Skeletal muscle satellite cell (primary cell): ENCODE measurements at regions not wholly inside any gene's neighbourhood (a gene's known extent, or its start where the extent isn't known, plus 50 kb on each side); places are given as distances from the start of the nearest gene placed in this dataset.

Experiments used
- H3K27me3 ChIP-seq: 2 replicates; pipeline ENCODE4 v1.7.0; 2013; ENCODE audit warnings: low read length; ENCODE audit not compliant: control insufficient read depth, insufficient read depth
- H3K36me3 ChIP-seq: 2 replicates; pipeline ENCODE4 v1.7.0; 2013; ENCODE audit warnings: mild to moderate bottlenecking, control low read depth, low read length; ENCODE audit not compliant: insufficient read depth
- H3K4me1 ChIP-seq: 2 replicates; pipeline ENCODE4 v1.7.0; 2013; ENCODE audit warnings: low read length; ENCODE audit not compliant: control insufficient read depth, insufficient read depth
- H3K4me2 ChIP-seq: 2 replicates; pipeline ENCODE4 v1.7.0; 2013; ENCODE audit warnings: mild to moderate bottlenecking, low read length
- H3K4me3 ChIP-seq: 2 replicates; pipeline ENCODE4 v1.7.0; 2013; ENCODE audit warnings: low read length
- H3K9ac ChIP-seq: 2 replicates; pipeline ENCODE4 v1.7.0; 2013; ENCODE audit warnings: mild to moderate bottlenecking, low read depth, low read length, moderate library complexity
- H3K9me3 ChIP-seq: replicated peaks from 2 replicates; pipeline ENCODE4 v1.7.0; 2013; ENCODE audit warnings: mild to moderate bottlenecking, control low read depth, low read length

GRCh38 chr5:175207321-175208040 is 236.5 kb downstream of the DRD1 start:
- no peak overlapping the region for H3K4me2 ChIP-seq
- no peak overlapping the region for H3K4me3 ChIP-seq
- no peaks in the 10 kb centered on the region for H3K4me1 ChIP-seq
- H3K9me3 ChIP-seq, result no peaks in the 10 kb centered on the region
- H3K9ac ChIP-seq, result no peak overlapping the region
- peaks cover 5% of the 10 kb centered on the region for H3K27me3 ChIP-seq
- H3K36me3 ChIP-seq, result no peaks in the 10 kb centered on the region

- Histone ChIP-seq H3K9me3 (no peaks in the 10 kb centered on the region), H3K27me3 (peaks cover 5% of the 10 kb centered on the region), H3K4me2 (no peak overlapping the region), H3K4me3 (no peak overlapping the region), H3K36me3 (no peaks in the 10 kb centered on the region), H3K4me1 (no peaks in the 10 kb centered on the region), H3K9ac (no peak overlapping the region)
Measured at GRCh38 chr5:175206669-175207068, 237.3 kb downstream of the DRD1 start.

DNA sequence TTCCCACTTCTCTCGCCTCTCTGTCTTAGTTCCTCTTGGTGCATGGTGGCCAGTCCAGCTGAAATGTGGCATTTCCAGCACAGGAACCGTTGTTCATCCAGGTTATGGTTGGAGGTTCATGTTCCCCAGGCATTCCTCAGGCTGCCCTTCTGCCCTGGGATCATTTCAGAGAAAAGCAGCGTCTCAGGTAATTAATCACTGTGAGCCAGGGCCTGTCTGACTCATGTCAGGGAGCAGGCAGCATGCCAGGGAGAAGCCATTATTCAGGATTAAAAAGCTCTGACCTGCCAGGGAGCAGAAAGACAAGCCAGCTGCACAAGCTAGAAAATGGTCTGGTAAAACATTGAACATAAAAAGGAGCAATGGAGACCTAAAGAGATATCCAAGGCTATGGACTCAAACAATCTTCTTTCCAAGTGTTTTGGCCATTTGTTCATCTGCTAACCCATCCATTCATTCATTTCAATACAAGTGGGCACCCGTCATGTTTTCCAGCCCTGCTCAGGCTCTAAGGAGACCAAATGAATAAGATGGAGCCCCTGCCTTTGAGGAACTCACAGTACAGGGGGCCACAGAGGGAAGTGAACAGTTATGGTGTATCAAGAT is 241.4 kb downstream of the DRD1 start:
- H3K9ac ChIP-seq, result no peak overlapping the region
- H3K9me3 ChIP-seq, result no peaks in the 10 kb centered on the region
- no peak overlapping the region for H3K4me3 ChIP-seq
- H3K27me3 ChIP-seq, result peaks cover 5% of the 10 kb centered on the region
- H3K4me1 ChIP-seq, result no peaks in the 10 kb centered on the region
- H3K36me3 ChIP-seq, result no peaks in the 10 kb centered on the region
- H3K4me2 ChIP-seq, result no peak overlapping the region

DNA sequence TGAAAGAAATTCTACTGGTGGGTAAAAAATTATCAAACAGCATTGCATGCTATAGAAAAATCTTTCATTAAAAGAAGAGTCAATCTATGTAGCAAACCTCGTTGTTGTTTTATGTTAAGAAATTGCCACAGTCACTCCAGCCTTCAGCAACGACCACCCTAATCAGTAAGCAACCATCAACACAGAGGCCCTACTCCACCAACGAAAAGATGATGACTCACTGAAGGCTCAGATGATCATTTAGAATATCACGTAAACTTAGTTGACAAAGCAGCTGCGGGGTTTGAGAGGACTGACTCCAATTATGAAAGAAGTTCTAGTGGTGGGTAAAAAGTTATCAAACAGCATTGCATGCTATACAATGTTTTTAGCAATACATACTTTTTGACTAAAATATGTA is 242.6 kb downstream of the DRD1 start:
- Histone ChIP-seq H3K4me2 (no peak overlapping the region), H3K4me1 (no peaks in the 10 kb centered on the region), H3K9me3 (no peaks in the 10 kb centered on the region), H3K36me3 (no peaks in the 10 kb centered on the region), H3K9ac (no peak overlapping the region), H3K4me3 (no peak overlapping the region), H3K27me3 (no peaks in the 10 kb centered on the region)

- no peaks in the 10 kb centered on the region for H3K9me3 ChIP-seq
- H3K9ac ChIP-seq, result no peak overlapping the region
- H3K27me3 ChIP-seq, result no peaks in the 10 kb centered on the region
- no peak overlapping the region for H3K4me2 ChIP-seq
- no peaks in the 10 kb centered on the region for H3K4me1 ChIP-seq
- H3K4me3 ChIP-seq, result no peak overlapping the region
- no peaks in the 10 kb centered on the region for H3K36me3 ChIP-seq
Measured at GRCh38 chr5:175195698-175196656, 248.0 kb downstream of the DRD1 start.

GRCh38 chr5:175181331-175181730 is 262.7 kb downstream of the DRD1 start:
- no peaks in the 10 kb centered on the region for H3K36me3 ChIP-seq
- no peaks in the 10 kb centered on the region for H3K4me1 ChIP-seq
- no peak overlapping the region for H3K4me3 ChIP-seq
- H3K4me2 ChIP-seq, result no peak overlapping the region
- H3K9me3 ChIP-seq, result no peaks in the 10 kb centered on the region
- no peaks in the 10 kb centered on the region for H3K27me3 ChIP-seq
- no peak overlapping the region for H3K9ac ChIP-seq

DNA sequence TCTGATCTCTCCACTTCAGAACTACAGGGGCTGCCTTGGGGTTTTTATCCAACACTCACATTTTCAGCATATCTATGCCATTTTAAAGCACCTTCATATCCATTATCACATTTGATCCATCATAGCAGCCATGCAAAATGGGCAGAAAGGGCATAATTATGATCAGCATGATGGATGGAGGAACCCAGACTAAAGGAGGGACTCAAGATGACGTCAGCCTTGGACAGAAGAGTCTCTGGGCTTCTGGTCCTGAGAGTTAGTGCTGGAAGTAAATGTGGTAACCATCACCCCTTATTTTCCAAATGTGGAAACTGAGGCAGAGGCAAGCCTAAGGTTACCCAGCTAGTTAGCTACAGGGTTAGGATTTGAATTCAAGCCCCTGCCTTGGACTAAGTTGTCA is 273.1 kb downstream of the DRD1 start:
- no peaks in the 10 kb centered on the region for H3K27me3 ChIP-seq
- H3K4me1 ChIP-seq, result no peaks in the 10 kb centered on the region
- no peak overlapping the region for H3K4me2 ChIP-seq
- H3K9ac ChIP-seq, result no peak overlapping the region
- H3K4me3 ChIP-seq, result no peak overlapping the region
- H3K9me3 ChIP-seq, result no peaks in the 10 kb centered on the region
- H3K36me3 ChIP-seq, result no peaks in the 10 kb centered on the region

GRCh38 chr5:175168882-175169507 is 275.0 kb downstream of the DRD1 start:
- no peak overlapping the region for H3K4me2 ChIP-seq
- H3K4me3 ChIP-seq, result no peak overlapping the region
- H3K9me3 ChIP-seq, result no peaks in the 10 kb centered on the region
- H3K36me3 ChIP-seq, result no peaks in the 10 kb centered on the region
- no peaks in the 10 kb centered on the region for H3K4me1 ChIP-seq
- no peak overlapping the region for H3K9ac ChIP-seq
- no peaks in the 10 kb centered on the region for H3K27me3 ChIP-seq

DNA sequence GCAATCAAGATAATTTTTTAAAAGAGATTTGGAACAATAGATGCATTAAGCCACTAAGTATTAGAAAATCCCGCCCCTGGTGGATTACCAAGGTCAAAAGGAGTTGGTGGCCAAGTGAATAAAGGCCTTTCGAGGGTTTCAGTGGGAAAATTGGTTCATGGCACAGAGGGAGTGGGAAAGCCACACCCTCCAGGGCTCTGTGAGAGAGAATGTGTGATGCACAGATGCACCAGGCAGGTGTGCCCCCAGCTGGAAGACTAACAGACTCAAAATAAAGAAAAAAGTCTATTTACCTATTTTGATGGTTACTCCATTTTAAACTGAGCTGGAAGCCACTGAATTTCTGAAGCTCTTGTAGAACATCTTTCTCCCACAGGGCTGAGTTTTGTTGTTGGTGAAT is 278.0 kb downstream of the DRD1 start:
- no peak overlapping the region for H3K4me3 ChIP-seq
- H3K27me3 ChIP-seq, result no peaks in the 10 kb centered on the region
- H3K9me3 ChIP-seq, result peaks cover 4% of the 10 kb centered on the region
- no peaks in the 10 kb centered on the region for H3K4me1 ChIP-seq
- no peak overlapping the region for H3K9ac ChIP-seq
- no peaks in the 10 kb centered on the region for H3K36me3 ChIP-seq
- H3K4me2 ChIP-seq, result no peak overlapping the region

DNA sequence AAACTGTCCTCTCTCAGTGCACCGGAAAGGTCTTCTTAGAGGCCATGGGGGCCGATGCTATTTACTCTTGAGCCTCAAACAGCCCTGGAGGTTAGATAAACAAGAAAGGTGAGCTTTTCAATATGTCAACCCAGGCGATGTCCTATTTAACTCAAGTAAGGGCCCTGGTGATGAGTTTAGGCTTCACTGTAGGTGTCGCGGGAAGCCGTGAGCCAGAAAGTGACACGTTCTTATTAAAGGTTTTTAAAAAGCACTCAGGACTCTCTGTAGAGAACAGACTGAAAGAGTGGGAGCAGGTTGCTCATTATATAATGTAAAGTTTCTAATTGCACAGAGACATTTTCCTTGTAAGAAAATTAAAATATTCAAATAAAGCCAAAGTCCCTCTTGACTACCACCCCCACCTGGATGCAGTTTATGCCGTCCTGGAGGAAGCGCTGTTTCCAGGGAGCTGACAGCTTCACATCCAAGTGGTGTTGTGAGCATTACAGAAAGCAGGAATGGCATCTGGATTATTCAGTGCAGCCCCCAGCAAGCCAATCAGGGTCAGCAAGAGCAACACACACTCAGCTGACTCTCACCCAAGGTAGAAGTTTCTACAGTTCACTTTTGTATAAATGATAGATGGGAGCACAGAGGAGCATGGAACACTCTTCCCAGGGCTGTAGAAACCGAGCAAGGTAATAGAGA is 280.3 kb downstream of the DRD1 start:
- no peak overlapping the region for H3K4me3 ChIP-seq
- no peak overlapping the region for H3K9ac ChIP-seq
- no peak overlapping the region for H3K4me2 ChIP-seq
- H3K36me3 ChIP-seq, result no peaks in the 10 kb centered on the region
- H3K27me3 ChIP-seq, result no peaks in the 10 kb centered on the region
- no peaks in the 10 kb centered on the region for H3K4me1 ChIP-seq
- H3K9me3 ChIP-seq, result peaks cover 4% of the 10 kb centered on the region

GRCh38 chr5:175162036-175162435 is 281.9 kb downstream of the DRD1 start:
- Histone ChIP-seq H3K4me2 (no peak overlapping the region), H3K36me3 (no peaks in the 10 kb centered on the region), H3K27me3 (no peaks in the 10 kb centered on the region), H3K9ac (no peak overlapping the region), H3K4me3 (no peak overlapping the region), H3K9me3 (peaks cover 4% of the 10 kb centered on the region), H3K4me1 (no peaks in the 10 kb centered on the region)
